ENCODE measurements at regions not wholly inside any gene's neighbourhood (a gene's known extent, or its start where the extent isn't known, plus 50 kb on each side); places are given as distances from the start of the nearest gene placed in this dataset.

DNA sequence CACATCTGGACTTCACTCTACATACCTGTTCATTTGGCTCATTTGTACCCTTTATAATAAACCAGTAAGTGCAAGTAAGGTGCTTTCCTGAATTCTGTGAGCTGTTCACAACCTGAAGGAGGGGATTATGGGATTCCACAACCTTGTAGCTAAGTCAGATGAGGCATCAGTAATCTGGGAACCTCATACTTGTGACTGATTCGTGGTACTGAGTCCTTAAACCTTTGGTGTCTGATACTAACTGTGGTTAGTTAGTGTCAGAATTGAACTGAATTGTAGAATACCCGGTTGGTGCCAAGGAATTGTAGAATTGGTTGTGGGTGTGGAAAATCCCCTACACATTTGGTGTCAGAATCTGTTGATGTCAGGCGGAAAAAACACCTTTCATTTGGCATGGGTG is 83.4 kb downstream of the TMX1 start:
- TF ChIP-seq, protein P1, sequence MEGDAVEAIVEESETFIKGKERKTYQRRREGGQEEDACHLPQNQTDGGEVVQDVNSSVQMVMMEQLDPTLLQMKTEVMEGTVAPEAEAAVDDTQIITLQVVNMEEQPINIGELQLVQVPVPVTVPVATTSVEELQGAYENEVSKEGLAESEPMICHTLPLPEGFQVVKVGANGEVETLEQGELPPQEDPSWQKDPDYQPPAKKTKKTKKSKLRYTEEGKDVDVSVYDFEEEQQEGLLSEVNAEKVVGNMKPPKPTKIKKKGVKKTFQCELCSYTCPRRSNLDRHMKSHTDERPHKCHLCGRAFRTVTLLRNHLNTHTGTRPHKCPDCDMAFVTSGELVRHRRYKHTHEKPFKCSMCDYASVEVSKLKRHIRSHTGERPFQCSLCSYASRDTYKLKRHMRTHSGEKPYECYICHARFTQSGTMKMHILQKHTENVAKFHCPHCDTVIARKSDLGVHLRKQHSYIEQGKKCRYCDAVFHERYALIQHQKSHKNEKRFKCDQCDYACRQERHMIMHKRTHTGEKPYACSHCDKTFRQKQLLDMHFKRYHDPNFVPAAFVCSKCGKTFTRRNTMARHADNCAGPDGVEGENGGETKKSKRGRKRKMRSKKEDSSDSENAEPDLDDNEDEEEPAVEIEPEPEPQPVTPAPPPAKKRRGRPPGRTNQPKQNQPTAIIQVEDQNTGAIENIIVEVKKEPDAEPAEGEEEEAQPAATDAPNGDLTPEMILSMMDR (IDR thresholded peaks at IDR 0.05) = no peak
- TF ChIP-seq POLR2A (IDR thresholded peaks at IDR 0.05) = no peak

Measured in heart left ventricle (tissue), 13 donors.